Stomach (tissue), 8 donors: ENCODE measurements at regions not wholly inside any gene's neighbourhood (a gene's known extent, or its start where the extent isn't known, plus 50 kb on each side); places are given as distances from the start of the nearest gene placed in this dataset.

ENCODE experiments used
- DNase-seq, 2 donors: peaks; one replicate each; pipeline versions ENCODE4 v3.0.0 to v3.0.0-alpha.2; 2013 to 2019
- H3K27ac ChIP-seq, 5 donors: fragments of 200-600 bp in 4 of 5; sonication (generic) in 4 of 5; one replicate each; pipeline ENCODE4 v1.5.1; 2013 to 2019; ENCODE audit warnings: mild to moderate bottlenecking in 1 of 5, moderate library complexity in 1 of 5
- H3K27me3 ChIP-seq, 3 donors: fragments of 200-600 bp; sonication (generic); one replicate each; pipeline ENCODE4 v1.5.1; 2017 to 2019; ENCODE audit warnings: mixed run types in 1 of 3
- H3K36me3 ChIP-seq, 4 donors: fragments of 200-600 bp; sonication (generic); 1 replicate in 3 of 4; 2 replicates in 1 of 4; pipeline ENCODE4 v1.5.1; 2016 to 2019
- H3K4me1 ChIP-seq, 4 donors: fragments of 200-600 bp; sonication (generic); one replicate each; pipeline ENCODE4 v1.5.1; 2016 to 2019
- H3K4me3 ChIP-seq, 4 donors: fragments of 200-600 bp; sonication (generic) in 3 of 4; one replicate each; pipeline ENCODE4 v1.5.1; 2016 to 2019; ENCODE audit warnings: mild to moderate bottlenecking in 1 of 4
- H3K9me3 ChIP-seq, 4 donors: fragments of 200-600 bp; sonication (generic); one replicate each; pipeline ENCODE4 v1.5.1; 2016 to 2019
- CTCF ChIP-seq, 7 experiments: fragments of 450-650 bp in 4 of 7; fragments of 200-600 bp in 3 of 7; sonication (generic) in 3 of 7; IDR thresholded peaks; one replicate each; pipeline ENCODE4 v1.5.1; 2016 to 2019; ENCODE audit warnings: antibody characterized with exemption in 7 of 7, control low read depth in 2 of 7, mild to moderate bottlenecking in 1 of 7
- EP300 ChIP-seq: sonication (generic); formaldehyde crosslinking; IDR thresholded peaks from one replicate; pipeline ENCODE4 v1.6.1; 2017; ENCODE audit warnings: antibody characterized with exemption
- POLR2A ChIP-seq, 4 donors: fragments of 450-650 bp; IDR thresholded peaks; one replicate each; pipeline ENCODE4 v1.6.1; 2016; ENCODE audit warnings: antibody characterized with exemption in 4 of 4, control low read depth in 2 of 4, mild to moderate bottlenecking in 1 of 4, moderate library complexity in 1 of 4
- POLR2AphosphoS5 ChIP-seq, 3 donors: sonication (generic); formaldehyde crosslinking; IDR thresholded peaks; one replicate each; pipeline ENCODE4 v1.6.1; 2016; ENCODE audit warnings: antibody characterized with exemption in 3 of 3
- WGBS, 5 donors: extraction: QIAGEN DNeasy Blood & Tissue Kit in 3 of 5; methylation state at CpG; one replicate each; pipeline versions ENCODE4 v1.1.5 to v1.1.7; 2013 to 2018; 5-methylcytosine and 5-hydroxymethylcytosine counted together
- intact Hi-C: fragments of 100-400 bp; cut with DNase I; formaldehyde crosslinking; loops from one replicate; pipeline ENCODE4 v1.15.1; 2023; ENCODE audit warnings: low total_unique reads
- donor health status: healthy with polysubstance abuse.
- donor health status: Bipolar disorder and iron deficiency.
- donor health status: healthy.

- no peak for TF ChIP-seq POLR2AphosphoS5 (IDR thresholded peaks at IDR 0.05)
- no peak for TF ChIP-seq EP300
- TF ChIP-seq CTCF (IDR thresholded peaks at IDR 0.05) = no peak
- no peak for TF ChIP-seq POLR2A (IDR thresholded peaks at IDR 0.05)
- Histone ChIP-seq H3K4me1 (no peaks in the 10 kb centered on the region), H3K36me3 (no peaks in the 10 kb centered on the region), H3K27me3 (peaks cover 0 to 3% (median 0%) of the 10 kb centered on the region in 3 donors), H3K9me3 (peaks cover 0 to 7% (median 0%) of the 10 kb centered on the region in 4 donors), H3K27ac (no peak overlapping the region), H3K4me3 (no peak overlapping the region)
- intact Hi-C loops = no loop called here
- no peak for DNase-seq
These were observed 183.6 kb upstream of the LRFN2 start for GRCh38 chr6:40770794-40771193.

- H3K4me1 ChIP-seq = peaks cover 0 to 25% (median 0%) of the 10 kb centered on the region in 4 donors
- DNase-seq = peak in 1 of 2 donors; percentile 49
- no peaks in the 10 kb centered on the region for H3K27me3 ChIP-seq
- intact Hi-C loops = no loop called here
- WGBS, 5 donors = 45 to 78% (median 53%) methylated on average over 1 of the region's 1 CpG
- H3K27ac ChIP-seq = no peak overlapping the region
- no peak for TF ChIP-seq POLR2AphosphoS5 (IDR thresholded peaks at IDR 0.05)
- no peak for TF ChIP-seq CTCF (IDR thresholded peaks at IDR 0.05)
- no peak for TF ChIP-seq EP300
- TF ChIP-seq POLR2A (IDR thresholded peaks at IDR 0.05) = no peak
- no peaks in the 10 kb centered on the region for H3K9me3 ChIP-seq
- H3K4me3 ChIP-seq = no peak overlapping the region
- H3K36me3 ChIP-seq = no peaks in the 10 kb centered on the region
These were observed 177.6 kb upstream of the LRFN2 start for GRCh38 chr6:40764726-40765125.

- peak in 1 of 2 donors; percentile 54 for DNase-seq
These were observed 175.8 kb upstream of the LRFN2 start for GRCh38 chr6:40762981-40763380.

GRCh38 chr6:40760887-40761286, 173.7 kb upstream of the LRFN2 start:
- TF ChIP-seq CTCF (IDR thresholded peaks at IDR 0.05) = no peak
- TF ChIP-seq EP300 = no peak
- no peak for TF ChIP-seq POLR2AphosphoS5 (IDR thresholded peaks at IDR 0.05)
- no peak for TF ChIP-seq POLR2A (IDR thresholded peaks at IDR 0.05)
- intact Hi-C loops = no loop called here
- 93 to 99% (median 96%) methylated on average over 3 of the region's 3 CpGs for WGBS, 5 donors
- no peak overlapping the region for H3K27ac ChIP-seq
- H3K27me3 ChIP-seq = peaks cover 0 to 13% (median 3%) of the 10 kb centered on the region in 3 donors
- DNase-seq = no peak
- peaks cover 0 to 27% (median 0%) of the 10 kb centered on the region in 4 donors for H3K4me1 ChIP-seq
- H3K4me3 ChIP-seq = no peak overlapping the region
- H3K36me3 ChIP-seq = no peaks in the 10 kb centered on the region
- H3K9me3 ChIP-seq = no peaks in the 10 kb centered on the region

More at GRCh38 chr6:40762981-40763380, 175.8 kb upstream of the LRFN2 start:
- Histone ChIP-seq H3K27me3 (peaks cover 0 to 6% (median 0%) of the 10 kb centered on the region in 3 donors), H3K27ac (no peak overlapping the region), H3K4me1 (peaks cover 0 to 25% (median 0%) of the 10 kb centered on the region in 4 donors), H3K9me3 (no peaks in the 10 kb centered on the region), H3K4me3 (no peak overlapping the region), H3K36me3 (no peaks in the 10 kb centered on the region)
- intact Hi-C loops = no loop called here
- 51 to 67% (median 55%) methylated on average over 5 of the region's 5 CpGs for WGBS, 5 donors
- TF ChIP-seq POLR2AphosphoS5 (IDR thresholded peaks at IDR 0.05) (peak in 1 of 3 donors; percentile 43), CTCF (IDR thresholded peaks at IDR 0.05) (no peak)
